GM23338 (cell line): ENCODE measurements at regions not wholly inside any gene's neighbourhood (a gene's known extent, or its start where the extent isn't known, plus 50 kb on each side); places are given as distances from the start of the nearest gene placed in this dataset.

ENCODE experiments used
- ATAC-seq: fragments of 200-7000 bp; cut with Tn5 transposase; 3 replicates; pipeline ENCODE4 v1.9.1; 2020
- DNase-seq: peaks from one replicate; pipeline ENCODE4 v3.0.0-alpha.2; 2015; ENCODE audit warnings: low spot score
- H2AFZ ChIP-seq: fragments of 200-600 bp; sonication (generic); 2 replicates; pipeline ENCODE4 v1.8.0; 2016; ENCODE audit warnings: antibody characterized with exemption, mild to moderate bottlenecking, moderate library complexity
- H3F3A ChIP-seq: fragments of 200-600 bp; sonication (generic); replicated peaks from 2 replicates; pipeline ENCODE4 v1.8.0; 2017; ENCODE audit warnings: antibody characterized with exemption, mixed run types, low read depth
- H3K27ac ChIP-seq: fragments of 200-600 bp; sonication (generic); 2 replicates; pipeline ENCODE4 v1.6.1; 2016; ENCODE audit warnings: low read depth
- H3K27me3 ChIP-seq: fragments of 200-600 bp; sonication (generic); 2 replicates; pipeline ENCODE4 v1.8.0; 2016; ENCODE audit warnings: mild to moderate bottlenecking, mixed run types, moderate library complexity; ENCODE audit not compliant: insufficient read depth
- H3K36me3 ChIP-seq: fragments of 200-600 bp; sonication (generic); 2 replicates; pipeline ENCODE4 v1.8.0; 2016; ENCODE audit warnings: mild to moderate bottlenecking; ENCODE audit not compliant: insufficient read depth
- H3K4me1 ChIP-seq: fragments of 200-600 bp; sonication (generic); 2 replicates; pipeline ENCODE4 v1.8.0; 2016; ENCODE audit warnings: mild to moderate bottlenecking, moderate library complexity; ENCODE audit not compliant: insufficient read depth
- H3K4me2 ChIP-seq: fragments of 200-600 bp; sonication (generic); 2 replicates; pipeline ENCODE4 v1.7.1; 2017; ENCODE audit warnings: mixed run types
- H3K4me3 ChIP-seq: fragments of 200-600 bp; sonication (generic); 2 replicates; pipeline ENCODE4 v1.6.1; 2016; ENCODE audit warnings: mixed run types
- H3K79me2 ChIP-seq: fragments of 200-600 bp; sonication (generic); replicated peaks from 2 replicates; pipeline ENCODE4 v1.8.0; 2017; ENCODE audit warnings: mild to moderate bottlenecking; ENCODE audit not compliant: insufficient read depth
- H3K9me2 ChIP-seq: fragments of 200-600 bp; sonication (generic); 2 replicates; pipeline ENCODE4 v1.8.0; 2017; ENCODE audit not compliant: insufficient read depth
- H4K20me1 ChIP-seq: fragments of 200-600 bp; sonication (generic); replicated peaks from 2 replicates; pipeline ENCODE4 v1.8.0; 2017; ENCODE audit warnings: mild to moderate bottlenecking; ENCODE audit not compliant: insufficient read depth
- H3K27ac Mint-ChIP-seq: 2 replicates; pipeline ENCODE4 v1.8.0; 2020; ENCODE audit warnings: inconsistent platforms, mild to moderate bottlenecking, moderate library complexity, mixed read lengths
- H3K27me3 Mint-ChIP-seq: 3 replicates; pipeline ENCODE4 v1.8.0; 2022; ENCODE audit warnings: low read depth, mild to moderate bottlenecking, moderate library complexity, mixed read lengths, inconsistent platforms; ENCODE audit not compliant: insufficient read depth, poor library complexity
- H3K36me3 Mint-ChIP-seq: 3 replicates; pipeline ENCODE4 v1.8.0; 2021; ENCODE audit warnings: low read depth, mild to moderate bottlenecking, inconsistent platforms, moderate library complexity, mixed read lengths
- H3K4me1 Mint-ChIP-seq: 3 replicates; pipeline ENCODE4 v1.8.0; 2020; ENCODE audit warnings: mild to moderate bottlenecking, inconsistent platforms, mixed read lengths
- H3K4me3 Mint-ChIP-seq: 3 replicates; pipeline ENCODE4 v1.8.0; 2021; ENCODE audit warnings: moderate library complexity, mild to moderate bottlenecking, inconsistent platforms, mixed read lengths
- H3K9me3 Mint-ChIP-seq: 3 replicates; pipeline ENCODE4 v1.8.0; 2020; ENCODE audit warnings: moderate library complexity, mild to moderate bottlenecking, inconsistent platforms, mixed read lengths
- CREB1 ChIP-seq: fragments of 250-450 bp; sonication (Bioruptor Pico); IDR thresholded peaks from 2 replicates; pipeline ENCODE4 v1.5.0; 2020; ENCODE audit warnings: low read depth, mild to moderate bottlenecking, moderate library complexity
- EZH2 ChIP-seq: fragments of 200-600 bp; sonication (generic); IDR thresholded peaks from one replicate; pipeline ENCODE4 v1.8.0; 2017; ENCODE audit warnings: antibody characterized with exemption, mild to moderate bottlenecking, low read depth; ENCODE audit not compliant: unreplicated experiment
- EZH2phosphoT487 ChIP-seq: fragments of 200-600 bp; sonication (generic); IDR thresholded peaks from one replicate; pipeline ENCODE4 v1.8.1; 2018; ENCODE audit warnings: antibody characterized with exemption; ENCODE audit not compliant: unreplicated experiment
- JUNB ChIP-seq: IDR thresholded peaks from one replicate; pipeline ENCODE4 v1.6.1; 2016; ENCODE audit warnings: antibody characterized with exemption; ENCODE audit not compliant: unreplicated experiment
- NANOG ChIP-seq: IDR thresholded peaks from 2 replicates; pipeline ENCODE4 v1.6.1; 2016; ENCODE audit warnings: antibody characterized with exemption, borderline replicate concordance
- POLR2AphosphoS5 ChIP-seq: IDR thresholded peaks from 2 replicates; pipeline ENCODE4 v1.6.1; 2016; ENCODE audit warnings: antibody characterized with exemption, low read depth
- STAT1 ChIP-seq: IDR thresholded peaks from one replicate; pipeline ENCODE4 v1.6.1; 2016; ENCODE audit warnings: antibody characterized with exemption; ENCODE audit not compliant: unreplicated experiment
- ZNF114 ChIP-seq: fragments of 250-450 bp; sonication (Bioruptor Pico); IDR thresholded peaks from 2 replicates; pipeline ENCODE4 v1.5.0; 2020; ENCODE audit warnings: mild to moderate bottlenecking, moderate library complexity
- ZNF331 ChIP-seq: fragments of 250-450 bp; sonication (Bioruptor Pico); IDR thresholded peaks from 2 replicates; pipeline ENCODE4 v1.5.0; 2020; ENCODE audit warnings: low read depth, mild to moderate bottlenecking, moderate library complexity
- ZNF462 ChIP-seq: fragments of 250-450 bp; sonication (Bioruptor Pico); IDR thresholded peaks from 2 replicates; pipeline ENCODE4 v1.5.0; 2020; ENCODE audit warnings: mild to moderate bottlenecking, moderate library complexity
- TF ChIP-seq, protein P1 (sequence below): IDR thresholded peaks from one replicate; pipeline ENCODE4 v1.6.1; 2018; ENCODE audit warnings: antibody characterized with exemption; ENCODE audit not compliant: unreplicated experiment
- TF ChIP-seq, protein P2 (sequence below), 2 experiments: fragments of 200-600 bp in 1 of 2; sonication (generic) in 1 of 2; conservative IDR thresholded peaks; 2 replicates each; pipeline versions ENCODE4 v1.5.1 to v1.6.1; 2016 to 2017; ENCODE audit warnings: antibody characterized with exemption in 2 of 2, low read depth in 2 of 2, mild to moderate bottlenecking in 2 of 2, moderate library complexity in 1 of 2
- TF ChIP-seq, protein P3 (sequence below): IDR thresholded peaks from 2 replicates; pipeline ENCODE4 v1.6.1; 2016; ENCODE audit warnings: antibody characterized with exemption

DNA sequence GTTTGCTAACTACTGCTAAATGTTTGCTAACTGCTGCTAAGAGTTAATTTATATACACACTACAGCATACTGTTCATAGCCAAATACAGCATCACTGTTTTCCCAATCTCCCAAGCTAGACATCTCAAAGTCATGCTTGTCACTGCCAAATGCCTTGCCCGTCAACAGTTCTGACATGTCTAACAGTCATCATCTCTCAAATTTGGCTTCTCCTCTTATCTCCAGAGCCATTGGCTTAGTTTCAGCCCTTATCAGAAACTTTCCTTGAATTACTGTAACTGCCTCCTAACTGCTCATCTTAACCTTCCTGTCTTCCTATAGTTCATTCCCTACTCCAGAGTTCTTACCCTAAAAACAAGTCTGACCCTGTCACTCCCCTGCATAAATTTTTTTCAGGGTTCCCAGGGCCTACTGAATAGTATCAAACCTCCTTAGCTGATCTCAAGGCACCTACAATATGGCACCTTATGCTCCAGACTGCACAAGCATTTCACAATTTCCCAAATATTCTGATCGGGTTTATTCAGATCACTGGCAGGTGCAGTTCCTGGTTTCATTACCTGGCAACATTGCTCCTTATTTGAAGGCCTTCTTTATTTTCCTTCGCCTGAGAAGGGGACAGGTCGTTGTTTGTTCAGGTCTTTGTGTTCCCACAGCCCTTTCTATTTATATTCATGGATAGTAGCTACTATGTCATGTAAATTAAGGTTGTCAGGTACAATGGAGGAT lies 55.9 kb upstream of the ANKRD55 start:
- H3K4me1 Mint-ChIP-seq = peaks cover 6% of the 10 kb centered on the region; the same call in 2 of the 3 replicates
- Histone ChIP-seq H4K20me1 (no peaks in the 10 kb centered on the region), H3K79me2 (no peaks in the 10 kb centered on the region), H3F3A (no peaks in the 10 kb centered on the region), H3K4me1 (no peaks in the 10 kb centered on the region), H3K36me3 (no peaks in the 10 kb centered on the region), H3K27me3 (no peaks in the 10 kb centered on the region), H2AFZ (no peak overlapping the region), H3K9me2 (peaks cover 13% of the 10 kb centered on the region; the same call in 1 of the 2 replicates), H3K27ac (no peak overlapping the region), H3K4me2 (no peak overlapping the region), H3K4me3 (no peak overlapping the region)
- peak; percentile 52; the same call in 2 of the 3 replicates for ATAC-seq
- no peak for DNase-seq
- H3K4me3 Mint-ChIP-seq = no peak overlapping the region
- no peaks in the 10 kb centered on the region for H3K36me3 Mint-ChIP-seq
- no peak overlapping the region for H3K27ac Mint-ChIP-seq
- no peaks in the 10 kb centered on the region for H3K27me3 Mint-ChIP-seq
- H3K9me3 Mint-ChIP-seq = peaks cover 5% of the 10 kb centered on the region; the same call in 1 of the 3 replicates
- no peak for TF ChIP-seq ZNF114
- no peak for TF ChIP-seq ZNF331 (CRISPR knock-in tag)
- TF ChIP-seq STAT1 = no peak
- TF ChIP-seq EZH2phosphoT487 = no peak
- no peak for TF ChIP-seq JUNB
- TF ChIP-seq NANOG = no peak
- TF ChIP-seq, protein P1, sequence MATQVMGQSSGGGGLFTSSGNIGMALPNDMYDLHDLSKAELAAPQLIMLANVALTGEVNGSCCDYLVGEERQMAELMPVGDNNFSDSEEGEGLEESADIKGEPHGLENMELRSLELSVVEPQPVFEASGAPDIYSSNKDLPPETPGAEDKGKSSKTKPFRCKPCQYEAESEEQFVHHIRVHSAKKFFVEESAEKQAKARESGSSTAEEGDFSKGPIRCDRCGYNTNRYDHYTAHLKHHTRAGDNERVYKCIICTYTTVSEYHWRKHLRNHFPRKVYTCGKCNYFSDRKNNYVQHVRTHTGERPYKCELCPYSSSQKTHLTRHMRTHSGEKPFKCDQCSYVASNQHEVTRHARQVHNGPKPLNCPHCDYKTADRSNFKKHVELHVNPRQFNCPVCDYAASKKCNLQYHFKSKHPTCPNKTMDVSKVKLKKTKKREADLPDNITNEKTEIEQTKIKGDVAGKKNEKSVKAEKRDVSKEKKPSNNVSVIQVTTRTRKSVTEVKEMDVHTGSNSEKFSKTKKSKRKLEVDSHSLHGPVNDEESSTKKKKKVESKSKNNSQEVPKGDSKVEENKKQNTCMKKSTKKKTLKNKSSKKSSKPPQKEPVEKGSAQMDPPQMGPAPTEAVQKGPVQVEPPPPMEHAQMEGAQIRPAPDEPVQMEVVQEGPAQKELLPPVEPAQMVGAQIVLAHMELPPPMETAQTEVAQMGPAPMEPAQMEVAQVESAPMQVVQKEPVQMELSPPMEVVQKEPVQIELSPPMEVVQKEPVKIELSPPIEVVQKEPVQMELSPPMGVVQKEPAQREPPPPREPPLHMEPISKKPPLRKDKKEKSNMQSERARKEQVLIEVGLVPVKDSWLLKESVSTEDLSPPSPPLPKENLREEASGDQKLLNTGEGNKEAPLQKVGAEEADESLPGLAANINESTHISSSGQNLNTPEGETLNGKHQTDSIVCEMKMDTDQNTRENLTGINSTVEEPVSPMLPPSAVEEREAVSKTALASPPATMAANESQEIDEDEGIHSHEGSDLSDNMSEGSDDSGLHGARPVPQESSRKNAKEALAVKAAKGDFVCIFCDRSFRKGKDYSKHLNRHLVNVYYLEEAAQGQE = no peak
- TF ChIP-seq, protein P2, sequence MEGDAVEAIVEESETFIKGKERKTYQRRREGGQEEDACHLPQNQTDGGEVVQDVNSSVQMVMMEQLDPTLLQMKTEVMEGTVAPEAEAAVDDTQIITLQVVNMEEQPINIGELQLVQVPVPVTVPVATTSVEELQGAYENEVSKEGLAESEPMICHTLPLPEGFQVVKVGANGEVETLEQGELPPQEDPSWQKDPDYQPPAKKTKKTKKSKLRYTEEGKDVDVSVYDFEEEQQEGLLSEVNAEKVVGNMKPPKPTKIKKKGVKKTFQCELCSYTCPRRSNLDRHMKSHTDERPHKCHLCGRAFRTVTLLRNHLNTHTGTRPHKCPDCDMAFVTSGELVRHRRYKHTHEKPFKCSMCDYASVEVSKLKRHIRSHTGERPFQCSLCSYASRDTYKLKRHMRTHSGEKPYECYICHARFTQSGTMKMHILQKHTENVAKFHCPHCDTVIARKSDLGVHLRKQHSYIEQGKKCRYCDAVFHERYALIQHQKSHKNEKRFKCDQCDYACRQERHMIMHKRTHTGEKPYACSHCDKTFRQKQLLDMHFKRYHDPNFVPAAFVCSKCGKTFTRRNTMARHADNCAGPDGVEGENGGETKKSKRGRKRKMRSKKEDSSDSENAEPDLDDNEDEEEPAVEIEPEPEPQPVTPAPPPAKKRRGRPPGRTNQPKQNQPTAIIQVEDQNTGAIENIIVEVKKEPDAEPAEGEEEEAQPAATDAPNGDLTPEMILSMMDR (conservative IDR thresholded peaks at IDR 0.05; ENCODE audit: low read depth in 2 of 2) = no peak
- TF ChIP-seq CREB1 (CRISPR knock-in tag) = no peak
- TF ChIP-seq EZH2 = no peak
- TF ChIP-seq, protein P3, sequence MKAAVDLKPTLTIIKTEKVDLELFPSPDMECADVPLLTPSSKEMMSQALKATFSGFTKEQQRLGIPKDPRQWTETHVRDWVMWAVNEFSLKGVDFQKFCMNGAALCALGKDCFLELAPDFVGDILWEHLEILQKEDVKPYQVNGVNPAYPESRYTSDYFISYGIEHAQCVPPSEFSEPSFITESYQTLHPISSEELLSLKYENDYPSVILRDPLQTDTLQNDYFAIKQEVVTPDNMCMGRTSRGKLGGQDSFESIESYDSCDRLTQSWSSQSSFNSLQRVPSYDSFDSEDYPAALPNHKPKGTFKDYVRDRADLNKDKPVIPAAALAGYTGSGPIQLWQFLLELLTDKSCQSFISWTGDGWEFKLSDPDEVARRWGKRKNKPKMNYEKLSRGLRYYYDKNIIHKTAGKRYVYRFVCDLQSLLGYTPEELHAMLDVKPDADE = no peak
- no peak for TF ChIP-seq POLR2AphosphoS5
- no peak for TF ChIP-seq ZNF462 (CRISPR knock-in tag)
